Ovary (tissue), 7 donors: ENCODE measurements at regions not wholly inside any gene's neighbourhood (a gene's known extent, or its start where the extent isn't known, plus 50 kb on each side); places are given as distances from the start of the nearest gene placed in this dataset.

Experiments used
- DNase-seq, 5 donors: peaks; one replicate each; pipeline ENCODE4 v3.0.0-alpha.2; 2019 to 2020
- H3K27ac ChIP-seq, 2 donors: fragments of 200-600 bp; one replicate each; pipeline versions ENCODE4 v1.5.1 to v1.8.0; 2019 to 2022
- H3K27me3 ChIP-seq: fragments of 200-600 bp; one replicate; pipeline ENCODE4 v1.8.0; 2022
- H3K36me3 ChIP-seq: fragments of 200-600 bp; sonication (generic); one replicate; pipeline ENCODE4 v1.5.1; 2019
- H3K4me1 ChIP-seq: one replicate; pipeline ENCODE4 v1.8.1; 2013; ENCODE audit warnings: mild to moderate bottlenecking, moderate library complexity; ENCODE audit not compliant: insufficient read depth
- H3K4me3 ChIP-seq: fragments of 200-600 bp; sonication (generic); one replicate; pipeline ENCODE4 v1.5.1; 2017
- H3K9me3 ChIP-seq, 2 donors: fragments of 200-600 bp in 1 of 2; sonication (generic) in 1 of 2; one replicate each; pipeline versions ENCODE4 v1.5.1 to v1.8.1; 2013 to 2019; ENCODE audit warnings: mild to moderate bottlenecking in 1 of 2, moderate library complexity in 1 of 2
- EP300 ChIP-seq: sonication (generic); formaldehyde crosslinking; IDR thresholded peaks from one replicate; pipeline ENCODE4 v1.6.1; 2017; ENCODE audit warnings: antibody characterized with exemption
- POLR2A ChIP-seq: fragments of 450-650 bp; IDR thresholded peaks from one replicate; pipeline ENCODE4 v1.6.1; 2017; ENCODE audit warnings: antibody characterized with exemption, mild to moderate bottlenecking, moderate library complexity
- WGBS, 3 donors: extraction: QIAGEN DNeasy Blood & Tissue Kit in 1 of 3; methylation state at CpG; one replicate each; pipeline versions ENCODE4 v1.1.5 to v1.1.7; 2013 to 2017; 5-methylcytosine and 5-hydroxymethylcytosine counted together
- intact Hi-C, 4 donors: fragments of 100-400 bp; cut with DNase I; formaldehyde crosslinking; loops; one replicate each; pipeline versions ENCODE4 v1.11.0 to v1.15.1; 2022 to 2023
- TF ChIP-seq, protein P1 (sequence below), 3 donors: fragments of 450-650 bp in 2 of 3; fragments of 200-600 bp in 1 of 3; IDR thresholded peaks; one replicate each; pipeline versions ENCODE4 v1.5.1 to v1.8.0; 2016 to 2022; ENCODE audit warnings: antibody characterized with exemption in 3 of 3, mild to moderate bottlenecking in 1 of 3
- donor health status: DM: no; HTN: no; CAD: no; lungs with moderate emphysema.
- donor health status: DM: no; HTN: no; CAD: no.
- donor health status: Bipolar disorder and iron deficiency.
- donor health status: DM: no; HTN: no; CAD: no.
- donor health status: DM: yes; HTN: yes; CAD: no.

DNA sequence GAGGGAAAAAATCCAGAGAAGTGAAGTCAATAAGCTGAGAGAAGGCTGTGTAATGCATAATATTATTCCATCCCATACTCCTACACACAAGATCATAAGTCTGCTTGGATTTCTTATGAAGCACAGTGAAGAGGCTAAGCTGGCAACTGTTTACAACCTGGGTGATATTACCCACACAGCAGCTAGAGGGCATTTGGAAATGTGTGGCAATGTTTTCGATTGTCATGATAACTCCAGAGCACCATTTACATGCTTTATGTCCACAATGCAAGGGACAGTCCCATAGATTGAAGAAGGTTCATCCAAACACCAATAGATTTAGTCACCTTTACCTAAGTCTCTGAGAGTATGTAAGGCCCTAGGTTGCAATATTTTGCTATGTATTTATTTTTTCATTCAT is 412.2 kb downstream of the PPP3CA start:
- DNase-seq, result no peak
- H3K4me3 ChIP-seq, result no peak overlapping the region
- TF ChIP-seq EP300 (no peak), POLR2A (no peak)
- TF ChIP-seq, protein P1, sequence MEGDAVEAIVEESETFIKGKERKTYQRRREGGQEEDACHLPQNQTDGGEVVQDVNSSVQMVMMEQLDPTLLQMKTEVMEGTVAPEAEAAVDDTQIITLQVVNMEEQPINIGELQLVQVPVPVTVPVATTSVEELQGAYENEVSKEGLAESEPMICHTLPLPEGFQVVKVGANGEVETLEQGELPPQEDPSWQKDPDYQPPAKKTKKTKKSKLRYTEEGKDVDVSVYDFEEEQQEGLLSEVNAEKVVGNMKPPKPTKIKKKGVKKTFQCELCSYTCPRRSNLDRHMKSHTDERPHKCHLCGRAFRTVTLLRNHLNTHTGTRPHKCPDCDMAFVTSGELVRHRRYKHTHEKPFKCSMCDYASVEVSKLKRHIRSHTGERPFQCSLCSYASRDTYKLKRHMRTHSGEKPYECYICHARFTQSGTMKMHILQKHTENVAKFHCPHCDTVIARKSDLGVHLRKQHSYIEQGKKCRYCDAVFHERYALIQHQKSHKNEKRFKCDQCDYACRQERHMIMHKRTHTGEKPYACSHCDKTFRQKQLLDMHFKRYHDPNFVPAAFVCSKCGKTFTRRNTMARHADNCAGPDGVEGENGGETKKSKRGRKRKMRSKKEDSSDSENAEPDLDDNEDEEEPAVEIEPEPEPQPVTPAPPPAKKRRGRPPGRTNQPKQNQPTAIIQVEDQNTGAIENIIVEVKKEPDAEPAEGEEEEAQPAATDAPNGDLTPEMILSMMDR (IDR thresholded peaks at IDR 0.05), result no peak
- no peaks in the 10 kb centered on the region for H3K36me3 ChIP-seq
- WGBS, 3 donors, result 83 to 92% (median 83%) methylated on average over 1 of the region's 1 CpG
- no peak overlapping the region for H3K27ac ChIP-seq
- no peaks in the 10 kb centered on the region for H3K9me3 ChIP-seq
- H3K27me3 ChIP-seq, result no peaks in the 10 kb centered on the region
- intact Hi-C loops, result no loop called here
- peaks cover 1% of the 10 kb centered on the region for H3K4me1 ChIP-seq

DNA sequence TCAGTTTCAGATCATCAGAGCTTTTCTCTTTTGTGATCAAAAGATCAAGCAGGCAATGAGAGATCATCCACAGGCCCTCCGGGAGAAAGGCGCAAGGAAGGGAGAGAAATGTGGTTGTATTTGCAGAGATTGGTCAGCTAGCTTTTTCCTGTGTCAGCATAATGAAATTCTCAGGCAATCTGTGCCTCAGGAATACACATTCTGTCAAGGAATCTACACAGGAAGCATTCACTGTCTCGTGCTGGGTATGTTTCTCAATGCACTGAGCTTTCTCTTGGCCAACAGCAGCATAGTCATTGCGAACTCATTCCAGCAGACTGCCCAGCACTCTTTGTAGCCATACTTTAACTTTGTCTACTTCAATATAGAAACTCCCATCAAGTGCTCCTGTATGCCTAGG is 413.7 kb downstream of the PPP3CA start:
- no peaks in the 10 kb centered on the region for H3K9me3 ChIP-seq
- peaks cover 1% of the 10 kb centered on the region for H3K4me1 ChIP-seq
- no peak overlapping the region for H3K4me3 ChIP-seq
- DNase-seq, result no peak
- no peak for TF ChIP-seq EP300
- TF ChIP-seq, protein P1 (IDR thresholded peaks at IDR 0.05), result no peak
- no peak for TF ChIP-seq POLR2A
- no peaks in the 10 kb centered on the region for H3K27me3 ChIP-seq
- 44 to 60% (median 46%) methylated on average over 4 of the region's 4 CpGs for WGBS, 3 donors
- intact Hi-C loops, result no loop called here
- no peaks in the 10 kb centered on the region for H3K36me3 ChIP-seq
- H3K27ac ChIP-seq, result no peak overlapping the region

DNA sequence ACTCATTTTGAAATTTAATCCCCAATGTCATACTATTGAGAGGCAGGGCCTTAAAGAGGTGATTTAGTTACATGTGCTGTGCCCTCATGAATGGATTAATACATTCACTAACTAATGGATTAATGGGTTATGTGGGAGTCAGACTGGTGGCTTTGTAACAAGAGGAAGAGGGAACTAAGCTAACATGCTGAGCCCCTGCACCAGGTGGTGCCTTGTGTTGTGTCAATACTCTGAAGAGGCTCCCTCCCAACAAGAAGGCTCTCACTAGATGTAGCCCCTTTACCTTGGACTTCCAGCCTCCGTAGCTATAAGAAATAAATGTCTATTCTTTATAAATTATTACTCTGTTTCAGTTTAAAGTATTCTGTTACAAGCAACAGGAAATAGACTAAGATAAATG is 411.9 kb upstream of the EMCN start:
- Histone ChIP-seq H3K4me3 (no peak overlapping the region), H3K9me3 (no peaks in the 10 kb centered on the region), H3K36me3 (no peaks in the 10 kb centered on the region), H3K4me1 (peaks cover 1% of the 10 kb centered on the region), H3K27me3 (no peaks in the 10 kb centered on the region), H3K27ac (no peak overlapping the region)
- intact Hi-C loops, result no loop called here
- 71 to 77% (median 75%) methylated on average over 1 of the region's 1 CpG for WGBS, 3 donors
- TF ChIP-seq, protein P1 (IDR thresholded peaks at IDR 0.05), result no peak
- TF ChIP-seq EP300 (no peak), POLR2A (no peak)
- DNase-seq, result no peak

DNA sequence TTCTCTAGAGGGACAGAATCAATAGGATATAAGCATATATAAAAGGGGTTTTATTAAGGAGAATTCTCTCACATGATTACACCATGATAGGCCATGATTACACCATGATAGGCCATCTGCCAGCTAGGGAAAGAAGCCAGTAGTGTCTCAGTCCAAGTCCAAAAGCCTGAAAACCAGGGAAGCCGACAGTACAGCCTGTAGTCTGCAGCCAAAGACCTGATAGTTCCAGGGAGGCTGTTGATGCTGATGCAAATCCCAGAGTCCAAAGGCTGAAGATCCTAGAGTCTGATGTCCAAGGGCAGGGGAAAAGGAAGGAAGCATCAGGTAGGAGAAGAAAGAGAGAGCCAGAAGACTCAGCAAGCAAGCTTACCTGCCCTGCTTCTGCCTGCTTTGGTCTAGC is 411.3 kb upstream of the EMCN start:
- DNase-seq, result no peak
- intact Hi-C loops, result no loop called here
- Histone ChIP-seq H3K36me3 (no peaks in the 10 kb centered on the region), H3K9me3 (no peaks in the 10 kb centered on the region), H3K4me1 (peaks cover 1% of the 10 kb centered on the region), H3K27ac (no peak overlapping the region), H3K27me3 (no peaks in the 10 kb centered on the region), H3K4me3 (no peak overlapping the region)
- TF ChIP-seq, protein P1 (IDR thresholded peaks at IDR 0.05), result no peak
- no peak for TF ChIP-seq POLR2A
- TF ChIP-seq EP300, result no peak
- 87 to 98% (median 94%) methylated on average over 1 of the region's 1 CpG for WGBS, 3 donors
